ENCODE measurements at regions not wholly inside any gene's neighbourhood (a gene's known extent, or its start where the extent isn't known, plus 50 kb on each side); places are given as distances from the start of the nearest gene placed in this dataset.
"Not testable (repeated sequence)": the region's sequence is repeated elsewhere in the genome, so short reads cannot be mapped to it uniquely, and the experiment has no call there.

DNA sequence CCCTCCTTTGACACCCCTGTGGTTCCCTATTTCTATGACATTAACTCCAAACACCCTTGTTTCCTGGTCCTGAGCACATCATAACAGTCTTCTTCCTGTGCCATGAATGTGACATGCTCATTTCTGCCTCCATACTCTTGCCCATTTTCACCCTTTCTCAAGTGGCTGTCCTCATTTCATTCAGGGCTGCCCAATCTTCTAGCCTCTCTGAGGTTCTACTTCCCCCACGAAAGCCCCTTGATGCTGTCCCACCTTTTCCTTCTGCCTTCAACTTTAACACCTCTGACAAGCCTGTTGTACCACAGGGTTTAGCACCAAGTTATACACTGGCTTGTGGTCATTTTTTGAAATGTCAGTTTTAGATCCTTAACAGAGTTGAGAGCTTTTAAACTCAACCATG lies 136.2 kb upstream of the BOD1L1 start:
- no peak for DNase-seq (ENCODE audit: low read depth)

- no peak for DNase-seq (ENCODE audit: low read depth)
Measured at GRCh38 chr4:13765539-13765938, 138.0 kb upstream of the BOD1L1 start.

DNA sequence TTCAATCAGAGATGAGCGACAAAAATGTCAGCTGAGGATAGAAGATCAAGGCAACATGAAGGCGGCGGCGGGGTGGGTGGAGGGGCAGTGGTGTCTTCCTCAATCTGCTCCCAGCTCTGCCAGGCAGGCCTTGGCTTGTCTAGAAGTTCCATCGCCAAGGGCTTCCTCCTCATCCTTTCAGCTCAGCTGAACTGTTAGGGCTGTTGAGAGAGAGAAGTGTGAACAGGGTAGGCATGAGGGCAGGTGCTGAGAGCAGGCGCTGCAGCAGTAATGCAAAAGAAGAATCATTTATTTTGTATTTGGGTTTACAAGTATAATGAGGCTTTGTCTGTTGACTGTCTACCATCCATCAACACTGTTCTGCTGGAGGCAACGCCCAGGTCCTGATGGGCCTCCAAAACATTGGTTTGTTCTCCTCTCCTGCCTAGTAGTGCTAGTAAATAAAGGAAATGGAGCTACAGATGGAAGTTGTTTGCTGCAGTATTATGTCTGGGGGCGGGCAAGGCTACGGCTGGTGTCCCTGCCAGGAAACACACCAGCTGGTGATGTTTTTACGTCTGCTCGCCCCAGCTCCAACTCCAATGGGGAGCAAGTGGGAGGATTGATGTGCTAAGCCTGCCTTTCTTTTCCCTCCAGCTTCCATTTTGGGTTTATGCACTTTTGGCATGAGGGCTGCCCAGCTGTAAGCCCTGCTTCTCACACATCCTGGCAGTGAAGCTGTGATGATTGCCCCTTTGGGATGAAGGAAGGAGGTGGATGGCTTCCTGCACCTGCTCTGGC lies 139.4 kb upstream of the BOD1L1 start:
- DNase-seq (ENCODE audit: low read depth) = no peak

- no peak for DNase-seq (ENCODE audit: low read depth)
Measured at GRCh38 chr4:13777341-13777740, 149.8 kb upstream of the BOD1L1 start.

- DNase-seq (ENCODE audit: low read depth) = no peak
Measured at GRCh38 chr4:13778367-13778766, 150.8 kb upstream of the BOD1L1 start.

DNA sequence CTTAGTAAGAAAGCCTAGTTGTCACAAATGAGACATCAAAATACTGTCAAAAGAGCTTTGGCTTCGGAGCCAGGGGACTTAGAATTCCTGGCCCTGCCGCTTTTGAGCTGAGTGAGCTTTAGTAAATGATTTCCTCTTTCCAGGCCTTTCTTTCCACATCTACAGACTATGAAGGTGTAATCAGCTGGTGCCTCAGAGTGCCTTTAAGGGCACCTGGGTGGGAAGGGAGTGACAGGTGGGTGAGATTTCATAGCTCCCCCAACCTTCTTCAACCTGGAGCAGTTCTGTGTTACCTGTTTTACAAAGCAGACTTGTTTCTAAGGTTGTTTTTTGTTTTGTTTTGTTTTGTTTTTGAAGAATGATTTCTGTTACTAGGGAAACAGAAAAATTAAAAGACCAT lies 154.7 kb upstream of the BOD1L1 start:
- no peak for DNase-seq (ENCODE audit: low read depth)

GRCh38 chr4:13783800-13784411 lies 156.4 kb upstream of the BOD1L1 start:
- DNase-seq (ENCODE audit: low read depth) = no peak

GRCh38 chr4:13793020-13793710 lies 165.6 kb upstream of the BOD1L1 start:
- DNase-seq (ENCODE audit: low read depth) = no peak

GRCh38 chr4:13794819-13795565 lies 167.5 kb upstream of the BOD1L1 start:
- no peak for DNase-seq (ENCODE audit: low read depth)

DNA sequence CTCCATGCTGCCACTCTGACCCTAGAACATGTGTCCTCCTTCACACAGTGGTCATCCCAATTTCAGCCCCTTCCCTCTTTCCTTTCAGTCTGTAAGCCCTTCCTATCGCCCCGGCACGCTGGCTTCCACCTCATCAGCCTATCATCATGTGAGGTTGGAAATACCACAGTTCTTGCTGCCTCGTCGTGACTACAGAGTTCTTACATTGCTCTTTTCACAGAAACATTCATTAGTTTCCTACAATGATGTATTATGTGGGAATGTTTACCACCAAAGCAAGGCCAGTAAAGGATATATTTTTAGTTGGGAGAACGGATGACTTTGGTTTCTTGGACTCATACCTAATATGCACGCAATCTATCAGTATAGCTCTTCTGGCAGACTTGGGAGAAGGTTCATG lies 169.5 kb upstream of the BOD1L1 start:
- no peak for DNase-seq (ENCODE audit: low read depth)

DNA sequence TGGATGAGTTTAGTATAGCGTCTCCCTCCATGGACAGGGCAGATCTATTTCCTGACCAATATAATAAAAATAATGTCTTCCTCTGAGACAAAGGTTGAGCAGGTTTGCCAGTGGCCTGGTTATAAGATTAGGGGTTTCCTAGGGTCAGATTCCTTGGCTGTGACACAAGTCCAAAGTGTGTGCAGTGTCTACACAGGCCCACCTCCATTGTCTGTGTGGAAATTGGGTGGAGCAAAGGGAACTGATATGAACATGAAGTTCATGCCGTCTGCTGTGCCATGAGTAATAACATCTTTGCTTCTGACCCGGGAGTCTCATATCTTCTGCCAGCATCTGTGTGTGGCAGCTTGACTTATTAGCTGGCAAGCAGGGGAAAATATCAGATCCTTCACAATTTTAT lies 187.7 kb upstream of the BOD1L1 start:
- DNase-seq (ENCODE audit: low read depth) = no peak

DNA sequence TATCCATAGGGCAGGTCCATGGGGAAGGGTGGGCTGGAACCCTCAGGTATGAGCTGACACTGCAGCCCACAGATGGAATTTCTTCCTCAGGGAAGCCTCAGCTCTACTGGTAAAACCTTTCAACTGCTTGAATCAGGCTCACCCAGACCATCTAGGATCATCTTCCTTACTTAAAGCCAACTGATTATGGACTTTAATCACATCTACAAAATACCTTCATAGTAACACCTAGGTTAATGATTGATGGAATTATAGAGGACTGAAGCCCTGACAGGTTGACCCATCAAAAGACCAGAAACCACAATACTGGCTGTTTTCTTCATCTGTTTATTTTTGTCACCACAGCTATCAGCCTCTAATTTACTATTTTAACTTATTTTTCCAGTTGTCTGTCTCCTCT lies 188.9 kb upstream of the BOD1L1 start:
- no peak for DNase-seq (ENCODE audit: low read depth)

DNA sequence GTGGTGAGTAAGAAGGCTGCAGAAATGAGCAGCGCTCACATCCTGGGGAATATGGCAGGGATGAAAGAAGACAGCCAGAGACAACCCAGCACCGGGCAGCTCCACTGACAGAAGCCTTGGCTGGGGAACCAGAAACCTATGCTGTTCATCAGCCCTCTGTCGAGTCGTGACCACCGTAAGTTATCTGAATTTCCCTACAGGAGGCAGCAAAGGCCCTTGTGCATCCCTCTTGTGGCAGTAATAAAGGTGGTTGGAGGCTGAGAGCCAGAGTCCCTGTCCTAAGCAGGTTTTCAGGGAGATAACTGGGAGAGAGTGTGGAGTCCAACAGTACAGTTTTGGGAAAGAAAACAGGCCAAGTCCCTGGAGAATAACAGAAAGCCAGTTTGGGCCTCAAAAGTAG lies 194.0 kb upstream of the BOD1L1 start:
- no peak for DNase-seq (ENCODE audit: low read depth)

- DNase-seq (ENCODE audit: low read depth) = not testable (repeated sequence)
Measured at GRCh38 chr4:13825822-13826221, 198.3 kb upstream of the BOD1L1 start.

DNA sequence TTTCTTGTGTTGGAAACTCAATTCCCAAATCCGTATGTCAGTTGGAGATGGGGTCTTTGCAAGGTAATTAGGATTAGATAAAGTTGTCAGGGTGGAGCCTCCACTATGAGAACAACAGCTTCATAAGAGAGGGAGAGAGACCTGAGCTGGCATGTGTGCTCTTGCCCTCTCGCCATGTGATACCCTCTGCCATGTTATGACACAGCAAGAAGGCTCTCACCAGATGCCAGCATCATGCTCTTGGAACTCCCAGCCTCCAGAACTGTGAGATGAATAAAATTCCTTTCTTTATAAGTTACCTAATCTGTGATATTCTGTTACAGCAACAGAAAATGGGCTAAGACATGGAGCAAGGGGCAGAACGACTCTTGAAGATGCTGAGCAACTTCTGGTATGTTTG lies 201.9 kb upstream of the BOD1L1 start:
- DNase-seq (ENCODE audit: low read depth) = no peak

GRCh38 chr4:13830449-13830848 lies 202.9 kb upstream of the BOD1L1 start:
- no peak for DNase-seq (ENCODE audit: low read depth)

DNA sequence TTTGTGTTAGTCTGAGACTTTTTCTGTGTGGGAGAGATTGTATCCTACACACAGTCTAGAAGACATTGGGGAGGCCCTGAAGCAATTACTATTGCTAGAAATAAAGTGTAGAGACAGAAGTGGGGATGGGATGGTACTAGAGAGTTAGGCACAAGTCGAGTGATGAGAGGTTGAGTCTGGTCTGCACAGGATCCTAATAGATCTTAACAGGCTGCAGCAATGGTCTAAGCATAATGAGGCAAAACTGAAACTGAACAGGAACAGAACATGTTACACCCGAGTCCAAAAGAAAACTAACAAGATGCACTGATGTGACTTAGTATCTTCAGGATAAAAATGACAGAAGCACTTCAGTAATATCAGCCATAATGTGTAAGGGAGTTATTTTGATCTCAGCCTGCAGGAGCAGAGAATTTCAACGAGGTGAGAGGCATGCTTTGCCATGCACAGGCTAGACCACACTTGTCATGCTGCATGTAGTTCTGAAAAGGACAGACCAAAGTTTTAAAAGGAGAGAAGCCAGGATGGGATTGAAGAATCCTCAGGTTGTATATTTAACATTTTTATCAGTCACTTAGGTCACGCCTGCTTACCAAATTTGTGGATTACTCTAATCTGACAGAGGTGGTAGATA lies 205.8 kb upstream of the BOD1L1 start:
- no peak for DNase-seq (ENCODE audit: low read depth)

DNA sequence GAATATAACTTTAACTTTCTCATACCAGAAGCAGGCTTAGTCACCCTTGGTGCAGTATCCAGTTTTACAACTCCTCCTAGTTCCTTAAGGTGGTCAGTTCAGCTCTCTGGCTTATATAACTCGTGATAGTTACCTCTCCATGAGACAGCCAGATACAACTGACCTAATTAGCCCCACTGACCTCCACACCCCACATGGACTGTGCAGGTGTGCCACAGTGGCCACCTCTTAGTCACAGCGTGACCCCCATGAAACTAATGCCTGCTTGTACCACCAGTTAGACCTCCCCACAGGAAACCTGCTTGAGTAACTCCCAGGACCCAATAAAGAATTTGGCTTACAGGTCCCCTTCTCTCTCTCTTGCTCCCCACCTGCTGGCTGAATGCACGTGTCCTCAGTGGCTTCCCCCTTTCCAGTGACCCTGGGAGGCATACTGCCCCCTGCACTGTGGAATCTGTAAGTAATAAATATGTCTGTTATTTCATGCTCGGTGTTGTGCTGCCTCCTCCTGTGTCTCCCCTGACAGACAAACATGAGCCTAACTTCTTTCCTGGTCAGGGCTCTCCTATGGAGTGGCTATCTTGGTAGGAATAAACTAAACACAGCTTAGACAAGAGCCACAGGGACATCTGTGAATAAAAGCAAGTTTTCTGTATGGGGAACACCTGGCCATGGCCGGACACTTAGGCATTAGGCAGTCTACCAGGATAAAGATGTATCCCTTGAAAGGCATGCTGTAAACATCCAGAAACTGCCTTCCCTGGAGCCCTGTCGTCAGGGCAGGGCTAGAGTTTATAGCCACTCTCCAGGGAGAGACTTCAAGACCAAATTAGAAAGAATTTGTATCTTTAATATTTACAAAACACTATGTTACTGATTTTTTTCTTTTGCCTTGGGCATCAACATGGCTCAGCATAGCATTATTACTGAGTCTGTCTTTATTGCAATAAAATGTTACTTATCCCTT lies 209.7 kb upstream of the BOD1L1 start:
- DNase-seq (ENCODE audit: low read depth) = no peak

GRCh38 chr4:13840502-13841190 lies 213.1 kb upstream of the BOD1L1 start:
- DNase-seq (ENCODE audit: low read depth) = no peak

DNA sequence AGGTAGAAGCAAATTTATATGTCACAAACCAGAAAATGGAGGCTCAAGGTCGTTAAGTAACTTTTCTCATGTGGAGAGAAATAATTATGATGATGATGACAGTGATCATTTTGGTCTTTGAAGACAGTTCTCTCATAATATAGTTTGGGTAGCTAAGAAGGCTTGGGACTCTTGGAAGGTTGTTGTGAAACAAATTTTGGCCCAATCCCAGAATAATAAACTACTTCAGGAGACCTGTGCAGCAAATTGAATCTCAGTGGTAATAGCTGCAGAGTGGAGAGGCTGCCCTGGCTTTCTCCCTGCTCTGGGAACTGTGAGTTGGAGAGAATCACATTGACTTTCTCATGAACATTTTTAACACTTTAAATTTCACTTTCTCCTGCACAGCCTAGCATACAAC lies 217.2 kb upstream of the BOD1L1 start:
- no peak for DNase-seq (ENCODE audit: low read depth)
